GM12878 (cell line): ENCODE measurements at regions not wholly inside any gene's neighbourhood (a gene's known extent, or its start where the extent isn't known, plus 50 kb on each side); places are given as distances from the start of the nearest gene placed in this dataset.

Experiments
- BHLHE40 ChIP-seq, 2 experiments: fragments of 450-650 bp in 1 of 2; IDR thresholded peaks; 2 replicates each; pipeline ENCODE4 v1.6.1; 2011 to 2017; ENCODE audit warnings: low read depth in 2 of 2, borderline replicate concordance in 1 of 2, improper control_type of control experiment in 1 of 2, low read length in 1 of 2, mild to moderate bottlenecking in 1 of 2
- CTCF ChIP-seq, 3 experiments: IDR thresholded peaks in 2 of 3; conservative IDR thresholded peaks in 1 of 3; 2 replicates each; pipeline ENCODE4 v1.5.1; 2011; ENCODE audit warnings: low read depth in 3 of 3, low read length in 3 of 3, mild to moderate bottlenecking in 3 of 3, control low read depth in 2 of 3, moderate library complexity in 2 of 3, inconsistent platforms in 1 of 3, mixed read lengths in 1 of 3; ENCODE audit not compliant: control insufficient read depth in 2 of 3, insufficient read depth in 1 of 3; ENCODE audit errors: extremely low read depth in 1 of 3
- FOS ChIP-seq: IDR thresholded peaks from 3 replicates; pipeline ENCODE4 v1.6.1; 2011; ENCODE audit warnings: borderline replicate concordance; ENCODE audit not compliant: insufficient read length; ENCODE audit errors: extremely low read depth
- FOXM1 ChIP-seq: IDR thresholded peaks from 2 replicates; pipeline ENCODE4 v1.6.1; 2012; ENCODE audit warnings: low read depth, mild to moderate bottlenecking, inconsistent platforms, low read length, moderate library complexity
- MTA3 ChIP-seq: IDR thresholded peaks from 2 replicates; pipeline ENCODE4 v1.6.1; 2012; ENCODE audit warnings: low read length, inconsistent platforms, borderline replicate concordance
- NR2F1 ChIP-seq: fragments of 450-650 bp; conservative IDR thresholded peaks from 2 replicates; pipeline ENCODE4 v1.6.1; 2017; ENCODE audit warnings: mild to moderate bottlenecking
- POLR2AphosphoS5 ChIP-seq: IDR thresholded peaks from 2 replicates; pipeline ENCODE4 v1.6.1; 2011; ENCODE audit warnings: mild to moderate bottlenecking, low read length, inconsistent platforms
- SIX5 ChIP-seq: IDR thresholded peaks from 2 replicates; pipeline ENCODE4 v1.6.1; 2011; ENCODE audit warnings: mild to moderate bottlenecking, low read depth, low read length, moderate library complexity; ENCODE audit not compliant: severe bottlenecking
- TCF12 ChIP-seq: IDR thresholded peaks from 2 replicates; pipeline ENCODE4 v1.6.1; 2011; ENCODE audit warnings: low read depth, mild to moderate bottlenecking, low read length
- ZBTB11 ChIP-seq: fragments of 450-650 bp; formaldehyde crosslinking; IDR thresholded peaks from 2 replicates; pipeline ENCODE4 v1.5.0; 2022; ENCODE audit warnings: mild to moderate bottlenecking, missing genetic modification characterization

GRCh38 chr3:106272302-106272701 is 403.5 kb upstream of the CBLB start:
- TF ChIP-seq NR2F1 (no peak), MTA3 (no peak), ZBTB11 (no peak), TCF12 (no peak), CTCF (IDR thresholded peaks at IDR 0.05 in 2 of 3, conservative IDR thresholded peaks at IDR 0.05 in 1 of 3; ENCODE audit: control insufficient read depth in 2 of 3, extremely low read depth in 1 of 3, insufficient read depth in 1 of 3, low read depth in 3 of 3, low read length in 3 of 3) (no peak), FOS (no peak), SIX5 (no peak), FOXM1 (no peak), POLR2AphosphoS5 (no peak), BHLHE40 (IDR thresholded peaks at IDR 0.05; ENCODE audit: borderline replicate concordance in 1 of 2, low read depth in 2 of 2, low read length in 1 of 2) (no peak)
